H1 (cell line): ENCODE measurements at regions not wholly inside any gene's neighbourhood (a gene's known extent, or its start where the extent isn't known, plus 50 kb on each side); places are given as distances from the start of the nearest gene placed in this dataset.

Experiments
- CTCF ChIA-PET: fragments of 300-600 bp; sonication (Branson Sonifier 250); formaldehyde crosslinking; loops from one replicate; lab custom pipeline; 2021; ENCODE audit not compliant: partially characterized antibody; lab: Charles Lee
- POLR2A ChIA-PET: fragments of 300-600 bp; sonication (Branson Sonifier 250); formaldehyde crosslinking; loops from one replicate; lab custom pipeline; 2021; ENCODE audit warnings: inconsistent platforms; ENCODE audit not compliant: partially characterized antibody; lab: Charles Lee
- DNase-seq, 2 experiments: peaks; one replicate each; pipeline versions ENCODE4 v3.0.0 to v3.0.0-alpha.2; 2010 to 2022; ENCODE audit warnings: low spot score in 2 of 2, low read depth in 1 of 2, mixed read lengths in 1 of 2
- FAIRE-seq: peaks from 2 replicates; lab custom pipeline; 2011; peaks lifted over from hg19 to GRCh38; lab: Jason Lieb, UNC
- H2AFZ ChIP-seq: 2 replicates; pipeline ENCODE4 v1.8.1; 2012; ENCODE audit warnings: low read length, inconsistent platforms
- H2AK5ac ChIP-seq: 2 replicates; pipeline ENCODE4 v1.6.1; 2013; ENCODE audit warnings: low read depth, low read length
- H2BK120ac ChIP-seq: replicated peaks from 2 replicates; pipeline ENCODE3; 2013; ENCODE audit warnings: low read depth, low read length, inconsistent platforms
- H2BK12ac ChIP-seq: 2 replicates; pipeline ENCODE4 v1.6.1; 2013; ENCODE audit warnings: low read depth, low read length
- H2BK15ac ChIP-seq: 2 replicates; pipeline ENCODE4 v1.6.1; 2013; ENCODE audit warnings: low read length
- H2BK20ac ChIP-seq: 2 replicates; pipeline ENCODE4 v1.6.1; 2013; ENCODE audit warnings: low read length
- H2BK5ac ChIP-seq: 2 replicates; pipeline ENCODE4 v1.6.1; 2013; ENCODE audit warnings: low read depth, low read length
- H3K14ac ChIP-seq: 2 replicates; pipeline ENCODE4 v1.6.1; 2013; ENCODE audit warnings: inconsistent platforms; ENCODE audit not compliant: insufficient read length
- H3K18ac ChIP-seq: 2 replicates; pipeline ENCODE4 v1.6.1; 2013; ENCODE audit warnings: low read length; ENCODE audit errors: extremely low read depth
- H3K23ac ChIP-seq: 2 replicates; pipeline ENCODE4 v1.6.1; 2013; ENCODE audit warnings: inconsistent platforms; ENCODE audit not compliant: insufficient read length
- H3K23me2 ChIP-seq: 2 replicates; pipeline ENCODE4 v1.6.1; 2013; ENCODE audit warnings: low read depth, low read length
- H3K27ac ChIP-seq: 2 replicates; pipeline ENCODE4 v1.6.1; 2011; ENCODE audit warnings: low read depth, low read length, inconsistent platforms
- H3K27me3 ChIP-seq, 4 experiments: replicated peaks in 1 of 4; 1 replicate in 1 of 4; 2 replicates in 3 of 4; pipeline versions ENCODE4 v1.6.1 to v1.8.1; 2011 to 2013; ENCODE audit warnings: low read length in 3 of 4, mild to moderate bottlenecking in 3 of 4, inconsistent platforms in 2 of 4, mixed read lengths in 2 of 4, moderate library complexity in 1 of 4; ENCODE audit not compliant: control insufficient read depth in 3 of 4, insufficient read depth in 3 of 4; ENCODE audit errors: extremely low read depth in 1 of 4
- H3K36me3 ChIP-seq, 4 experiments: 2 replicates each; pipeline versions ENCODE4 v1.6.1 to v1.8.1; 2011 to 2013; ENCODE audit warnings: mild to moderate bottlenecking in 4 of 4, low read length in 3 of 4, moderate library complexity in 2 of 4, control low read depth in 1 of 4, inconsistent platforms in 1 of 4; ENCODE audit not compliant: insufficient read depth in 4 of 4, control insufficient read depth in 2 of 4
- H3K4ac ChIP-seq: replicated peaks from 2 replicates; pipeline ENCODE3; 2013; ENCODE audit warnings: low read length, low read depth, mixed read lengths, inconsistent platforms; ENCODE audit not compliant: insufficient read length
- H3K4me1 ChIP-seq, 4 experiments: replicated peaks in 1 of 4; 1 replicate in 1 of 4; 2 replicates in 3 of 4; pipeline versions ENCODE4 v1.6.1 to v1.8.1; 2011 to 2013; ENCODE audit warnings: low read length in 3 of 4, inconsistent platforms in 2 of 4, mixed read lengths in 1 of 4; ENCODE audit not compliant: insufficient read depth in 4 of 4, control insufficient read depth in 3 of 4
- H3K4me2 ChIP-seq, 2 experiments: 2 replicates each; pipeline versions ENCODE4 v1.6.1 to v1.8.1; 2011 to 2013; ENCODE audit warnings: low read depth in 2 of 2, low read length in 2 of 2, control low read depth in 1 of 2, inconsistent platforms in 1 of 2, mild to moderate bottlenecking in 1 of 2; ENCODE audit not compliant: insufficient read depth in 1 of 2
- H3K4me3 ChIP-seq, 4 experiments: fragments of 200-600, 300-600 bp in 1 of 4; sonication (generic), shearing (Covaris generic), sonication (Bioruptor Twin) in 1 of 4; 2 replicates each; pipeline versions ENCODE4 v1.5.1 to v1.8.1; 2011 to 2016; ENCODE audit warnings: low read length in 4 of 4, low read depth in 3 of 4, control low read depth in 2 of 4, inconsistent platforms in 2 of 4, mild to moderate bottlenecking in 2 of 4, mixed read lengths in 1 of 4, moderate library complexity in 1 of 4; ENCODE audit not compliant: insufficient read depth in 2 of 4; ENCODE audit errors: extremely low read depth in 1 of 4
- H3K56ac ChIP-seq: replicated peaks from 2 replicates; pipeline ENCODE3; 2013; ENCODE audit warnings: low read depth, mild to moderate bottlenecking, mixed read lengths, low read length, inconsistent platforms; ENCODE audit not compliant: insufficient read length
- H3K79me1 ChIP-seq: 2 replicates; pipeline ENCODE4 v1.6.1; 2013; ENCODE audit warnings: low read depth, low read length, control low read depth
- H3K79me2 ChIP-seq, 2 experiments: 2 replicates each; pipeline versions ENCODE4 v1.6.1 to v1.8.1; 2012 to 2013; ENCODE audit warnings: low read length in 2 of 2, mild to moderate bottlenecking in 2 of 2, inconsistent platforms in 1 of 2; ENCODE audit not compliant: insufficient read depth in 2 of 2, control insufficient read depth in 1 of 2
- H3K9ac ChIP-seq, 4 experiments: replicated peaks in 1 of 4; 1 replicate in 1 of 4; 2 replicates in 3 of 4; pipeline versions ENCODE4 v1.6.1 to v1.8.1; 2011 to 2013; ENCODE audit warnings: low read depth in 3 of 4, low read length in 3 of 4, control low read depth in 2 of 4, mild to moderate bottlenecking in 2 of 4, moderate library complexity in 2 of 4, inconsistent platforms in 1 of 4; ENCODE audit errors: extremely low read depth in 1 of 4
- H3K9me3 ChIP-seq, 2 experiments: 2 replicates each; pipeline versions ENCODE4 v1.6.1 to v1.8.1; 2012 to 2013; ENCODE audit warnings: mild to moderate bottlenecking in 2 of 2, moderate library complexity in 2 of 2, control low read depth in 1 of 2, inconsistent platforms in 1 of 2, low read depth in 1 of 2, low read length in 1 of 2, mixed read lengths in 1 of 2; ENCODE audit not compliant: insufficient read depth in 2 of 2
- H4K20me1 ChIP-seq, 2 experiments: replicated peaks in 1 of 2; 2 replicates each; pipeline versions ENCODE3 to v1.8.1; 2011 to 2013; ENCODE audit warnings: inconsistent platforms in 2 of 2, low read length in 2 of 2, mild to moderate bottlenecking in 1 of 2; ENCODE audit not compliant: insufficient read depth in 2 of 2, control insufficient read depth in 1 of 2
- H4K5ac ChIP-seq: 2 replicates; pipeline ENCODE4 v1.6.1; 2013; ENCODE audit warnings: low read length, low read depth, mixed read lengths, inconsistent platforms; ENCODE audit not compliant: insufficient read length
- H4K8ac ChIP-seq: 2 replicates; pipeline ENCODE4 v1.8.0; 2013; ENCODE audit warnings: mild to moderate bottlenecking, moderate library complexity, low read length, inconsistent platforms; ENCODE audit not compliant: insufficient read depth; ENCODE audit errors: extremely low read depth
- H4K91ac ChIP-seq: replicated peaks from 2 replicates; pipeline ENCODE3; 2013; ENCODE audit warnings: low read length, mixed read lengths, inconsistent platforms; ENCODE audit not compliant: insufficient read length
- ASH2L ChIP-seq: fragments of 200-600, 300-600 bp; sonication (generic); IDR thresholded peaks from one replicate; pipeline ENCODE4 v1.7.1; 2017; ENCODE audit warnings: low read length
- BACH1 ChIP-seq: IDR thresholded peaks from 2 replicates; pipeline ENCODE4 v1.6.1; 2012; ENCODE audit warnings: low read length, improper control_type of control experiment
- EGR1 ChIP-seq: IDR thresholded peaks from 2 replicates; pipeline ENCODE4 v1.6.1; 2011; ENCODE audit warnings: low read depth, low read length, borderline replicate concordance
- EZH2 ChIP-seq: fragments of 200-600 bp; sonication (generic); IDR thresholded peaks from 2 replicates; pipeline ENCODE4 v1.7.1; 2012; ENCODE audit warnings: low read depth, mild to moderate bottlenecking, moderate library complexity, low read length, inconsistent platforms; ENCODE audit not compliant: severe bottlenecking
- NANOG ChIP-seq: IDR thresholded peaks from 2 replicates; pipeline ENCODE4 v1.6.1; 2011; ENCODE audit warnings: low read length, low read depth, mild to moderate bottlenecking, inconsistent platforms; ENCODE audit not compliant: insufficient read depth, poor library complexity, severe bottlenecking
- POU5F1 ChIP-seq: IDR thresholded peaks from 2 replicates; pipeline ENCODE4 v1.6.1; 2011; ENCODE audit warnings: low read depth, mild to moderate bottlenecking, low read length, moderate library complexity
- SP2 ChIP-seq: IDR thresholded peaks from 2 replicates; pipeline ENCODE4 v1.6.1; 2012; ENCODE audit warnings: mild to moderate bottlenecking, low read length, inconsistent platforms
- TAF7 ChIP-seq: optimal IDR thresholded peaks from 2 replicates; pipeline ENCODE3; 2011; ENCODE audit warnings: low read depth, mild to moderate bottlenecking, inconsistent platforms, low read length, moderate library complexity, borderline replicate concordance
- TEAD4 ChIP-seq: IDR thresholded peaks from 2 replicates; pipeline ENCODE4 v1.6.1; 2012; ENCODE audit warnings: low read depth, low read length, inconsistent platforms, mixed read lengths
- USF2 ChIP-seq: IDR thresholded peaks from 2 replicates; pipeline ENCODE4 v1.6.1; 2011; ENCODE audit warnings: low read length, improper control_type of control experiment
- YY1 ChIP-seq: IDR thresholded peaks from 2 replicates; pipeline ENCODE4 v1.6.1; 2011; ENCODE audit warnings: low read depth, mild to moderate bottlenecking, low read length
- ZNF274 ChIP-seq: IDR thresholded peaks from 2 replicates; pipeline ENCODE4 v1.7.0; 2012; ENCODE audit warnings: low read length, borderline replicate concordance; ENCODE audit errors: extremely low read depth
- WGBS, 2 experiments: shearing (Covaris generic) in 1 of 2; methylation state at CpG; one replicate each; pipeline versions ENCODE4 v1.1.6 to v1.1.7; 2013 to 2015; ENCODE audit warnings: low lambda C conversion rate in 2 of 2, mixed read lengths in 2 of 2, inconsistent platforms in 1 of 2, low coverage in 1 of 2, missing lambda C conversion rate in 1 of 2; ENCODE audit not compliant: insufficient replicate concordance in 2 of 2, insufficient coverage in 1 of 2, insufficient read length in 1 of 2; ENCODE audit errors: extremely low coverage in 1 of 2, missing lambda C conversion rate in 1 of 2; 5-methylcytosine and 5-hydroxymethylcytosine counted together

DNA sequence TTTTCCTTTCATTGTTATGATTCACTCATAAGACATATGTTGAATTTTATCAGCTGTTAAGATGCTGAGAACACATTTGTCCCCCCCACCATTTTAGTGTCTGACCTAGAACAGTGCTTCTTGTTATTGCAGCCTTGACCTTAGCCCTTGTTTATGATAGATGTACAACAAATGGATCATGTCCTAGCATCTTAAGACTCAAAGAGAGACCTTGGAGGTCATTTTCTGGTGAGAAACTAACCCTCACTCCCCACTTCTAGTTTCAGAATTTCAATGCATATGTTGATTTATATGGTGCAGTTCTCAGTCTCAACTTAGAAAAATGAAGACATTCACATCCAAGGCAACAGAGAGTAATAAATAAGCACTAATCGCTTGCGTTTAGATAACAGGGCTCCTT is 391.2 kb downstream of the AEBP2 start:
- Histone ChIP-seq H4K91ac (no peak overlapping the region), H3K4me2 (no peak overlapping the region), H3K23me2 (peaks cover 1% of the 10 kb centered on the region; the same call in 1 of the 2 replicates), H4K5ac (no peak overlapping the region), H3K27ac (no peak overlapping the region), H3K23ac (no peak overlapping the region), H4K20me1 (no peaks in the 10 kb centered on the region), H2BK120ac (no peak overlapping the region), H2BK15ac (no peak overlapping the region), H2AFZ (no peak overlapping the region), H3K27me3 (no peaks in the 10 kb centered on the region), H3K4me3 (no peak overlapping the region), H3K9ac (no peak overlapping the region), H3K14ac (no peak overlapping the region), H3K56ac (no peak overlapping the region), H3K4ac (no peak overlapping the region), H2BK5ac (no peak overlapping the region), H3K18ac (no peak overlapping the region), H3K9me3 (no peaks in the 10 kb centered on the region), H2BK20ac (no peak overlapping the region), H2BK12ac (no peak overlapping the region), H4K8ac (no peak overlapping the region), H3K79me2 (no peaks in the 10 kb centered on the region), H2AK5ac (no peak overlapping the region), H3K4me1 (no peaks in the 10 kb centered on the region), H3K36me3 (no peaks in the 10 kb centered on the region), H3K79me1 (no peaks in the 10 kb centered on the region)
- FAIRE-seq (no peak), DNase-seq (no peak)
- POLR2A ChIA-PET = no interaction called here
- WGBS, 2 experiments = 87% methylated on average over 2 of the region's 2 CpGs; no CpG with 5 or more reads in 1 of the 2 experiments
- CTCF ChIA-PET = no interaction called here
- TF ChIP-seq BACH1 = no peak
- no peak for TF ChIP-seq TAF7
- TF ChIP-seq SP2 = no peak
- TF ChIP-seq EGR1 = no peak
- no peak for TF ChIP-seq ASH2L
- TF ChIP-seq EZH2 = no peak
- TF ChIP-seq POU5F1 = no peak
- TF ChIP-seq NANOG = no peak
- TF ChIP-seq USF2 = no peak
- TF ChIP-seq YY1 = no peak
- no peak for TF ChIP-seq ZNF274
- no peak for TF ChIP-seq TEAD4
